ENCODE measurements at regions not wholly inside any gene's neighbourhood (a gene's known extent, or its start where the extent isn't known, plus 50 kb on each side); places are given as distances from the start of the nearest gene placed in this dataset.
"Not testable (repeated sequence)": the region's sequence is repeated elsewhere in the genome, so short reads cannot be mapped to it uniquely, and the experiment has no call there.

DNA sequence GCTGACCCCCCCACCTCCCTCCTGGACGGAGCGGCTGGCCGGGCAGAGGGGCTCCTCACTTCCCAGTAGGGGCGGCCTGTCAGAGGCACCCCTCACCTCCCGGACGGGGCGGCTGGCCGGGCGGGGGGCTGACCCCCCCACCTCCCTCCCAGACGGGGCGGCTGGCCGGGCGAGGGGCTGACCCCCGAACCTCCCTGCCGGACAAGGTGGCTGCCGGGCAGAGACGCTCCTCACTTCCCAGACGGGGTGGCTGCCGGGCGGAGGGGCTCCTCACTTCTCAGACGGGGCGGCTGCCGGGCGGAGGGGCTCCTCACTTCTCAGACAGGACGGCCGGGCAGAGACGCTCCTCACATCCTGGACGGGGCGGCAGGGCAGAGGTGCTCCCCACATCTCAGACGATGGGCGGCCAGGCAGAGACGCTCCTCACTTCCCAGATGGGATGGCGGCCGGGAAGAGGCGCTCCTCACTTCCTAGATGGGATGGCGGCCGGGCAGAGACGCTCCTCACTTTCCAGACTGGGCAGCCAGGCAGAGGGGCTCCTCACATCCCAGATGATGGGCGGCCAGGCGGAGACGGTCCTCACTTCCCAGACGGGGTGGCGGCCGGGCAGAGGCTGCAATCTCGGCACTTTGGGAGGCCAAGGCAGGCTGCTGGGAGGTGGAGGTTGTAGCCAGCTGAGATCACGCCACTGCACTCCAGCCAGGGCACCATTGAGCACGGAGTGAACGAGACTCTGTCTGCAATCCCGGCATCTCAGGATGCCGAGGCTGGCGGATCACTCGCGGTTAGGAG is 66.2 kb upstream of the PAPPA2 start:
- not testable (repeated sequence) for DNase-seq (ENCODE audit: low read depth in 1 of 2, low spot score in 1 of 2)

DNA sequence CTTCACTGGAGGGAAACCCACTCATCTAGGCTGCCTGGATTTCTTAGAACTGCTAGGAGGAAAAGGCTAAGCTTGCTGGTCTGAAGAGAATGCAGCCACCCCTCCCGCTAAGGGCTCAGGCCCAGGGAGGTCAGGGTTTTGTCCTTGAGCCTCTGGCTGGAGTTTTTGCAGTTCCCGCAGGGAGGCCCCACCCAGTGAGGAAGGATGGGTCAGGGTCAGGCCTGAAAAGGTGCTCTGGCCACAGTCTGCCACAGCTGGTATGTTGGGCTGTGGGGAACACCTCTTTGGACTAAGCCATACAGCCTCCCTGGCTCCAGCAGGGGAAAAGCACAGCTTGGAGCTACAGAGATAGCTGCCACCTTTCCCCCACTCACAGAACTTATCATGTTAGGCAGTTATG is 71.4 kb upstream of the PAPPA2 start:
- no peak for DNase-seq (ENCODE audit: low read depth in 1 of 2, low spot score in 1 of 2)

DNA sequence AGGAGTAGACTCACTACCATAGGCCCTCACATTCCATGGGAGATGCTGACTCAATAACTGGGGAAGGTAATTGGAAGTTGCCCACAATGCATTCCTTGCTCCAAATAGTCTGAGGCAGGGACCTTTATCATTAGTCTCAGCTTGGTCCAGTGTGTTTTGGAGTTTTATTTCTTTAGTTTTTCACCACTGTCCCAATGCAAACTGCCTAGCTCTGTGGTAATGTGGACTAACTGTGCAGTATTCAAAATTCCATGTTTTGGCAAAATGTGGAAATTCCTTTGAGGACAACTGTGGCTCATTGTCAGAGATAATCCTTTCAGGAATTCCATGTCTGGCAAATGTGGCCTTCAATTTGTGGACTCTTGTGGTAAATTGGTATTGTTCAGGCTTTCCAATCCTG is 78.1 kb upstream of the PAPPA2 start:
- no peak for DNase-seq (ENCODE audit: low read depth in 1 of 2, low spot score in 1 of 2)

DNA sequence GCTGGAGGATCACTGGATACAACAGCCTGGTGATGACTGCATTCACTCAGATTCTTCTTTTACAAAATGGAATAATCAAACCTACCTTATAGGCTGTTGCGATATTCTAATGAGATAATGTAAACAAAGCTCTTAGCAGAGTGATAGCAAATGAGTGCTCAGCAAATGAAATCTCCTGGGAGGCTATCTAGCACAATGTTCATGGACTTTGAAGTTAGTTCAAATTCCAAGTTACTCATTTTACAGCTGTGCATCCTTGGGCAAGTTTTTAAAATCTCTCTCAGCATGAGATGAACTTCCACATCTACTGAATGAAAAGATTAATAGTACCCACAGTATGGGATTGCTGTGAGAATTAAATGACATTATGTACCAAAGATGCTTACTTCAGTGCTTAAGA is 80.8 kb upstream of the PAPPA2 start:
- DNase-seq (ENCODE audit: low read depth in 1 of 2, low spot score in 1 of 2), result no peak

DNA sequence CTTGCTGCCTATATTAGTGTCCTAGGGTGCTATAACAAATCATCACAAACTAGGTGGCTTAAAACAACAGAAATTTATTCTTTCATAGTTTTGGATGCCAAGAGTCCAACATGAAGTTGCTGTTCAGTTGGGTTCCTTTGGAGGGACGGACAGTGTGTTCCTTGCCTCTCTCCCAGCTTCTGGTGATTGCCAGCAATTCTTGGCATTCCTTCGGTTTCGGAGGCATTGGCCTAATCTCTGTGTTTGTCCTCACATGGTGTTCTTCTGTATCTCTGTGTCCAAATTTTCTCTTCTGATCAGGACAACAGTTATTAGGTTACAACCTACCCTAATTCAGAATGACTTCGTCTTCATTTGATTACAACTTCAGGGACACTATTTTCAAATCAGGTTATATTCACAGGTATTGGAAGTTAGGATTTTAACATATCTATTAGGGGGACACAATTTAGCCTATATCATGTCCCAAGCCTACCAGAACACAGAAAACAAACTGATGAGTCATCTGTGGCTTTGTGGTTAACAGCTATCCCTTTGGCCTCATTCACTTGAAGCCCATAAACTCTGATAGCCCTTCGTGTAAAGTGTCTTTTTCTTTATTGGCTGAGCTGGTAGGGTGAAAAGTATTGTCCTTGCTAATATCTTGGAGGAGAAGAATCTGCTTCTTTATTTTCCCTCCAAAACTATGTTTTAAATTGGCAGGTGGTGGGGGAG is 83.2 kb upstream of the PAPPA2 start:
- no peak for DNase-seq (ENCODE audit: low read depth in 1 of 2, low spot score in 1 of 2)

DNA sequence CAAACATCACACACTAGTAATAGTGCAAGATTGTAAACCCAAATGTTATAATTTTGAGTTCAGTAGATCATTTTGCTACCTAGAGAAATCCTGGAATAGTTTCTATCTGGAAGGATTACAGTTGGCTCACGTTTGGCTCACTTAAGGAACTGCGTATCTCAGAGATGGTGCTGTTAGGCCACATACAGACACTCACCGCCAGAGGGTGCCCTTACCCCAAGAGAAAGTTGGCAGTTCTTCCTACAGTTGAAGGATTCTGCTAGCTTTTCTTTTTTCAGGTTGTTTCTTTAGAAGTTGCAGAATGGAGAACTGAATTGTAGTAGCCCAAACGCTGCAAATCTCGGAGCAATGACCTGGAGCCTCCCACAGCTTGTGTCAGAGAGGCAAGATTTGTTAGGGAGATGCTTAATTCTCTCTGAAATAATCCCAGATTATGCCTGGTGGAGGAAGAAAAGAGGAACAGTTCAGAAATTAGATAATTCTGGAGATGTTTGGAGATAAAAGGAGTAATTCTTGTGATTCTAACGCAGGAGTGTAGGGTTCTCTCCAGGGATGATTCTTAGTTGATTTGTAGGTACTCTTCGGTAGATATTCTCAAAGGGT is 87.9 kb upstream of the PAPPA2 start:
- DNase-seq (ENCODE audit: low read depth in 1 of 2, low spot score in 1 of 2), result peak in 1 of 2 donors; percentile 29

DNA sequence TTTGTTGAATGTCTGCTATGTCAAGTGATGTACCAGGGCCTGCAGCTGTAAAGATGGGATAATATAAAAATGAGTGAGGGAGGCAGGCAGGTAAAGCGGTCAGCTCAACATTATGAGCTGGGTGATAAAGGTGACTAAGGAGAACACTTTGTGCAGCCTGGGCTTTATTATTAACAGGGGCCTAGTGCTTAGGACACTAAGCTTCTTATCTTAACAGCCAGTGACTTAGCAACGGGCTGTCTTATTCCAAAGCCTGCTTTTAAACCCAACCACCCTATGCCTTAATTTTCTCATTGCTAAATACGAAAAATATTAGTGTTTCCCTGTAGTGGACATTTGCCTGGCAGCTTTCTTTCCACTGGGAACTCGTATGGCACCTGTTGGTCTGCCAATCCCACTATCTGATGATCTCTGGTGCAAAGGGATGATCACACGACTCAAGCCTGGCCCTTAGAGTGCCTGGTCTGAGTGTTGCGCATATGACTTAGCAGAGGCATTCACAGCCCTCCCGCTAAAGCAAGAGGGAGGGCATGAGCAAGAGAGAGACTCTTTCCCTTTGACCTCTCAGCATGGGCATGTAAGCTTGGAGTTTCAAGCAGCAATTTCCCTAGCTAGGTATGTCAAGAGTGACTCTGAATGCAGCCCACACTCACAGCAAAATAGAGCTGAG is 98.6 kb upstream of the PAPPA2 start:
- DNase-seq (ENCODE audit: low read depth in 1 of 2, low spot score in 1 of 2), result no peak

DNA sequence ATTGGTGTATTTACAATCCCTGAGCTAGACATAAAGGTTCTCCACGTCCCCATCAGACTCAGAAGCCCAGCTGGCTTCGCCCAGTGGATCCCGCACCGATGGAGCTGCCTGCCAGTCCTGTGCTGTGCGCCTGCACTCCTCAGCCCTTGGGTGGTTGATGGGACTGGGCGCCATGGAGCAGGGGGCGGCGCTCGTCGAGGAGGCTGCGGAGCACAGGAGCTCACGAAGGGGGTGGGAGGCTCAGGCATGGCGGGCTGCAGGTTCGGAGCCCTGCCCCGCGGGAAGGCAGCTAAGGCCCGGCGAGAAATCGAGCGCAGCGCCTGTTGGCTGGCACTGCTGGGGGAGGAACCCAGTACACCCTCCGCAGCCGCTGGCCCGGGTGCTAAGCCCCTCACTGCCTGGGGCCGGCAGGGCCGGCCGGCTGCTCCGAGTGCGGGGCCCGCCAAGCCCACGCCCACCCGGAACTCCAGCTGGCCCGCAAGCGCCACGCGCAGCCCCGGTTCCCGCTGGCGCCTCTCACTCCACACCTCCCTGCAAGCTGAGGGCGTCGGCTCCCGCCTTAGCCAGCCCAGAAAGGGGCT is 113.8 kb upstream of the PAPPA2 start:
- DNase-seq (ENCODE audit: low read depth in 1 of 2, low spot score in 1 of 2), result not testable (repeated sequence)

DNA sequence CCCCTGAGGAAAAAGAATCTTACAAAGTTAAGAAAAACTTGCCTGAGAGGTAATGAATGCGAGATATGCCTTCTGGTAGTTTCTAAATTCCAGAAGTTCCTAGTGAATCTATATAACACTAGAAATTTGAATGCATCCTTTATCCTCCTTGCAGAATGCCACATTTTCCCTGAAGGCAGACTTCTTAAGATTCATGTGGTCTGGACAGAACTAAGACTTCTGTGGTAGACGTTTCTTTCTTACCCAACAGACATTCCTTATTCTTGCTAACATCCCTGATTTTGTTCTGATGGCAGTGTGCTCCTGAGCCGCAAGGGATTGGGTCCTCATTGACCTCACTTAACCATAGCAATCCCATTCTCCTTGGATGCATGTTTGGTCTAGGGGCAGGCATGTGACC is 121.3 kb upstream of the PAPPA2 start:
- no peak for DNase-seq (ENCODE audit: low read depth in 1 of 2, low spot score in 1 of 2)

DNA sequence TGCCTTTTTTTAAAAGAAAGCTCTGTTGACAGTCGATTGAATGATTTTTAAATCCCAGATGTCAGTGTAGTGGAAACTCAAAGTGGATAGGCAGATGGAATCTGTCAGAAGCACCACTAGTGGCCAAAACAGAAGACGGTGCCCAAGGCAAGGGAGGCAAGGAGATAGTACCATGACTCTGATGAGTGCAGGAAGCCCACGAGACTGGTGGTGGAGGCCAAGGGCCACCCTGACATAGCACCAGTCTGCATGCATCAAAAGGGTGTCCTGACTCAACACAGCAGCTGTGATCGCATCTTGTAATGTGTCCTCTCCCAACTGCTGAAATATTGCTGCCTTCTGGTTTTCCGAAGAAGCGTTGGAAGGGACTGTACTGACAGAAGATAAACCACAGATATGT is 124.1 kb upstream of the PAPPA2 start:
- DNase-seq (ENCODE audit: low read depth in 1 of 2, low spot score in 1 of 2), result no peak

DNA sequence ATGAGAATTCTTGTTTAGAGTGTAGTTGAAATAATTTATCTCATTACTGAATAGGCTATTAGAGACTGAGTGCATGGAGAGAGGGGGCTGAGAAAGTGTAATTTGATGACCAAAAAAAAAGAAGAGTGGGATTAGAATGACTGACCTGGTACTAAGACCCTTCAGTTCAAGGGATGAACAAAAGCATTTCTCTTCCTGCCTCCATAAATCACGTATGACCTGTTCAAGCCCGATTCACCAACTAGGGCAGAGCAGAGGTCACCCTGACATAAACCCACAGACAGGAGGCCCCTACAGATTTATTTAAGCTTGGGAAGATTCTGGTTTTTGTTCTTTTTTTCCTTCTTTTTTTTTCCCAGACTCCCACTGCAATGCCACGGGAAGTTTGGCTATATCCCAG is 123.7 kb upstream of the COP1 start:
- no peak for DNase-seq (ENCODE audit: low read depth in 1 of 2, low spot score in 1 of 2)

DNA sequence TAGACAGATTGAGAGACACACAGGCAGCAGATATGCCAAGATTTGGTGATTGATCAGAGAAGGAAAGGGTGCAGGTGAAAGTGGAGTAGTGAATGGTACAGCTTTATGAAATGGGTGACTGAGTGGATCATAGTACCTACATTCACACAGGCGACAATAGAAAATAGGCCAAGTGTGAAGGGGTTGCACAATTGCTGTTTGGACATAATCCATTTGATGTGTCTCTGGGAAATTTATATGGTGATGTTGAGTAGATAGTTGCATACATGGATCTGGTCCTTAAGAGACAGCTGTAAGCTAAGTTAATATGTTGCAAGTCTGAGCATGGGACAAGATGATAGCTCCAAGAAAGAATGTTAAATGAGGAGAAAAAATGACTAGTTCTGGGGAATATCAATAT is 118.6 kb upstream of the COP1 start:
- no peak for DNase-seq (ENCODE audit: low read depth in 1 of 2, low spot score in 1 of 2)

DNA sequence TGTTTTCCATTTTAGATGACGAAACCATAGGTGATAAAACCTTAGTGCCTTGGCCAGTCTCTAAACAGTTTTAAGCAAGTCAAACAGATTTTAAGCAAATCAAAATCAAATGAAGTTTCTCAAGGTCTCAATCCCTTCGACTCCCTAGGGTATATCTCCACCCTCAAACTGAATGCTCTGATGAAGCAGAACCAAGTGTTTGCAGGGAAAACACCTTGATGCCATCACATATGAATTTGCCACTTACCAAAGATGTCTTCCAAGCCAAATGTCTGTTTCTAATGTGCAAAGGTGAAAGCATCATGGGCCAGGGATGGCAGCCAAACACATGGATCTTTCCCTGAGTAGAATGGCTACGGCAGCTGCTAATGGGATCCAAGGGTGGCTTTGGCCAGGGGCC is 116.4 kb upstream of the COP1 start:
- DNase-seq (ENCODE audit: low read depth in 1 of 2, low spot score in 1 of 2), result no peak

DNA sequence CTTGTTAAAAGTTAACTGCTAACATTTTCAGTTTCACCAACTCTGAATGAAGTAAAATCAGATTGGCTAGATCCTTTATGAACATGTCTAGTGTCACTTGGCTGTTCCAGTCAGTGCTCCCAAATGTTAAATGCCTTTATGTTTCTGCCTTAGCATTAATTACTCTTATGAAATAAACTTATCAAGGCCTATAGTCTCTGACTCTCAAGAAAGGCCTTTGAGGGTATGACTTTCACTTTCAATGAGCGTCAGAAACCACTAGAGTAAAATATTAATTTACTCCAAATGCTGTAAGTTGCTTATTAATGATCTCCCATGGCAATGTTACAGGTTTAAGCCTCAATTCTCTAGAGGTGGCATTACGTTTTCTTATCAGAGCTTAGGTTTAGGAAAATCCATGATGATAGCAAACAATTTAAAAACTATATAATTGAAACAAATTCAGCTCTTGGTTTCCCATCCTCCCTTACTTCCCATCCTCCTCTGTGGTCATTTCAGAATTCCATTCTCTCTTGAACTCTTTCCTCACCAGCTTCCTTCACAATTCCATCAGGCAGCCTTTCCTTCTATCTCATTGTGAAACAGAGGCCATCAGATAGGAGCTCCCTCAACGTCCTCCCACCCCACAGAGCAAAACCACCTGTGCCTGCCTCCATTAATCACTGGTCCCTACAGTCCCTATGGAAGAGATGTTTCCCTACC is 108.6 kb upstream of the COP1 start:
- no peak for DNase-seq (ENCODE audit: low read depth in 1 of 2, low spot score in 1 of 2)

DNA sequence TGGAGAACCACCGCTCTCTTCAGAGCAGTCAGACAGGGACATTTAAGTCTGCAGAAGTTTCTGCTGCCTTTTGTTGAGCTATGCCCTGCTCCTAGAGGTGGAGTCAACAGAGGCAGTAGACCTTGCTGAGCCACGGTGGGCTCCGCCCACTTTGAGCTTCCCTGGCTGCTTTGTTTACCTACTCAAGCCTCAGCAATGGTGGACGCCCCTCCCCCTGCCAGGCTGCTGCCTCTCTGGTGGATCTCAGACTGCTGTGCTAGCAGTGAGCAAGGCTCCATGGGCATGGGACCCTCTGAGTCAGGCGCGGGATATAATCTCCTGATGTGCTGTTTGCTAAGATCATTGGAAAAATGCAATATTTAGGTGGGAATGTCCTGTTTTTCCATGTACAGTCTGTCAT is 89.5 kb upstream of the COP1 start:
- DNase-seq (ENCODE audit: low read depth in 1 of 2, low spot score in 1 of 2), result not testable (repeated sequence)

DNA sequence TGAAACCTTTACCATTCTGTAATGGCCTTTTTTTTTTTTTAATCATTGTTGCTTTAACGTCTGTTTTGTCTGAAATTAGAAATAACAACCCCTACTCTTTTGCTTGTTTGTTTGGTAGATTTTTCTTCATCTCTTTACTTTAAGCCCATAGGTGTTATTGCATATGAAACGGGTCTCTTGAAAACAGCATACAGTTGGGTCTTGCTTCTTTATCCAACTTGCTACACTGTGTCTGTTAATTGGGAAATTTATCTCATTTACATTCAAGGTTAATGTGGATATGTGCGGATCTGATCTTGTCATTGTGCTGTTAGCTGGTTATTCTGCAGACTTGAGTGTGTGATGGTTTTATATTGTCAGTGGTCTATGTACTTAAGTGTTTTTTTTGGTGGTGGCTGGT is 78.9 kb upstream of the COP1 start:
- DNase-seq (ENCODE audit: low read depth in 1 of 2, low spot score in 1 of 2), result no peak

DNA sequence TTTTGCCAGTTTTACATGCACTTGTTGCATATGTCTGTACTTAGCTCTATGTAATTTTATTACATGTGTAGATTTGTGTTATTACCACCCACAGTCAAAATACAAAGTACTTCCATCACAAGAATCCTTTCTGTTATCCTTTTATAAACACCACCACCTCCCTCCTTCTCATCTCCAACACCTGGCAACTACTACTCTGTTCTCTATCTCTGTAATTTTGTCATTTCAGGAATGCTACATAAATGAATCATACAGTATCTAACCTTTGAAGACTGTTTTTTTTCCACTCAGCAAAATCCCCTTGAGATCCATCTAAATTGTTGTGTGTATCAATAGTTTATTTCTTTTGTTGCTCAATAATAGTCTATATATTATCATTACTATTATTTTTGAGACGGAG is 64.5 kb upstream of the COP1 start:
- no peak for DNase-seq (ENCODE audit: low read depth in 1 of 2, low spot score in 1 of 2)

Data from stimulated activated CD4-positive, alpha-beta T cell treated with anti-CD3 and anti-CD28 coated beads, Interleukin-15, amount 100 ng/mL, for 1 hour (primary cell).